Left lung (tissue), 4 donors: ENCODE measurements at regions not wholly inside any gene's neighbourhood (a gene's known extent, or its start where the extent isn't known, plus 50 kb on each side); places are given as distances from the start of the nearest gene placed in this dataset.
"Not testable (repeated sequence)": the region's sequence is repeated elsewhere in the genome, so short reads cannot be mapped to it uniquely, and the experiment has no call there.

Experiments used
- ATAC-seq: fragments of 200-7000 bp; cut with Tn5 transposase; one replicate; pipeline ENCODE4 v1.9.1; 2020; ENCODE audit warnings: moderate library complexity
- DNase-seq, 4 donors: peaks; one replicate each; pipeline ENCODE4 v3.0.0-alpha.2; 2013 to 2020
- H3K27ac ChIP-seq, 2 donors: fragments of 200-600 bp; sonication (generic) in 1 of 2; one replicate each; pipeline versions ENCODE4 v1.5.0 to v1.8.0; 2020 to 2021
- H3K27me3 ChIP-seq, 2 donors: fragments of 200-600 bp; sonication (generic) in 1 of 2; one replicate each; pipeline versions ENCODE4 v1.5.0 to v1.8.0; 2020 to 2021
- H3K36me3 ChIP-seq, 2 donors: fragments of 200-600 bp; sonication (generic) in 1 of 2; one replicate each; pipeline versions ENCODE4 v1.5.0 to v1.8.0; 2020 to 2021
- H3K4me1 ChIP-seq, 2 donors: fragments of 200-600 bp; one replicate each; pipeline ENCODE4 v1.8.0; 2021
- H3K4me3 ChIP-seq, 2 donors: fragments of 200-600 bp; sonication (generic) in 1 of 2; one replicate each; pipeline versions ENCODE4 v1.5.0 to v1.8.0; 2020 to 2021; ENCODE audit warnings: mild to moderate bottlenecking in 1 of 2
- H3K9me3 ChIP-seq, 2 donors: fragments of 200-600 bp; sonication (generic) in 1 of 2; one replicate each; pipeline versions ENCODE4 v1.5.0 to v1.8.0; 2020 to 2021
- CTCF ChIP-seq, 2 donors: fragments of 200-600 bp; sonication (generic) in 1 of 2; IDR thresholded peaks; one replicate each; pipeline versions ENCODE4 v1.5.0 to v1.8.0; 2021; ENCODE audit warnings: antibody characterized with exemption in 2 of 2
- intact Hi-C, 2 donors: fragments of 100-400 bp; cut with DNase I; formaldehyde crosslinking; loops; one replicate each; pipeline versions ENCODE4 v1.11.2 to v1.14.2; 2022
- donor health status: DM: no; HTN: yes; CAD: no.
- donor health status: DM: no; HTN: no; CAD: no.

GRCh38 chr3:176106380-176106779 lies 1090.9 kb downstream of the TBL1XR1 start:
- Histone ChIP-seq H3K27me3 (no peaks in the 10 kb centered on the region), H3K36me3 (no peaks in the 10 kb centered on the region), H3K9me3 (peaks cover 0 to 13% of the 10 kb centered on the region in 2 donors), H3K4me3 (no peak overlapping the region), H3K4me1 (no peaks in the 10 kb centered on the region), H3K27ac (no peak overlapping the region)
- intact Hi-C loops = no loop called here
- ATAC-seq (no peak), DNase-seq (no peak)
- no peak for TF ChIP-seq CTCF (IDR thresholded peaks at IDR 0.05)

GRCh38 chr3:176097027-176097426 lies 1100.3 kb downstream of the TBL1XR1 start:
- no peak for TF ChIP-seq CTCF (IDR thresholded peaks at IDR 0.05)
- H3K27me3 ChIP-seq = no peaks in the 10 kb centered on the region
- H3K36me3 ChIP-seq = no peaks in the 10 kb centered on the region
- no peak for DNase-seq
- H3K4me1 ChIP-seq = no peaks in the 10 kb centered on the region
- intact Hi-C loops = no loop called here
- H3K9me3 ChIP-seq = peaks cover 0 to 6% of the 10 kb centered on the region in 2 donors
- no peak overlapping the region for H3K4me3 ChIP-seq
- ATAC-seq = no peak
- H3K27ac ChIP-seq = no peak overlapping the region

- intact Hi-C loops, H3K27ac ChIP-seq, DNase-seq, H3K9me3 ChIP-seq, ATAC-seq, H3K27me3 ChIP-seq, H3K4me3 ChIP-seq, H3K36me3 ChIP-seq, H3K4me1 ChIP-seq: not testable (repeated sequence)
These were observed 1103.4 kb downstream of the TBL1XR1 start for GRCh38 chr3:176093892-176094291.

GRCh38 chr3:176090727-176091126 lies 1106.6 kb downstream of the TBL1XR1 start:
- DNase-seq (no peak), ATAC-seq (no peak)
- H3K36me3 ChIP-seq = no peaks in the 10 kb centered on the region
- intact Hi-C loops = no loop called here
- TF ChIP-seq CTCF (IDR thresholded peaks at IDR 0.05) = no peak
- no peak overlapping the region for H3K4me3 ChIP-seq
- H3K27ac ChIP-seq = no peak overlapping the region
- H3K27me3 ChIP-seq = no peaks in the 10 kb centered on the region
- H3K4me1 ChIP-seq = no peaks in the 10 kb centered on the region
- H3K9me3 ChIP-seq = peaks cover 0 to 14% of the 10 kb centered on the region in 2 donors

- no peaks in the 10 kb centered on the region for H3K27me3 ChIP-seq
- TF ChIP-seq CTCF (IDR thresholded peaks at IDR 0.05) = no peak
- no peaks in the 10 kb centered on the region for H3K4me1 ChIP-seq
- intact Hi-C loops = no loop called here
- H3K4me3 ChIP-seq = no peak overlapping the region
- DNase-seq = no peak
- no peak overlapping the region for H3K27ac ChIP-seq
- ATAC-seq = no peak
- peaks cover 0 to 12% of the 10 kb centered on the region in 2 donors for H3K9me3 ChIP-seq
- H3K36me3 ChIP-seq = no peaks in the 10 kb centered on the region
These were observed 1108.3 kb downstream of the TBL1XR1 start for GRCh38 chr3:176088962-176089383.

- intact Hi-C loops = no loop called here
- TF ChIP-seq CTCF (IDR thresholded peaks at IDR 0.05) = no peak
- Histone ChIP-seq H3K36me3 (no peaks in the 10 kb centered on the region), H3K4me1 (no peaks in the 10 kb centered on the region), H3K27me3 (no peaks in the 10 kb centered on the region), H3K27ac (no peak overlapping the region), H3K4me3 (no peak overlapping the region), H3K9me3 (peaks cover 0 to 10% of the 10 kb centered on the region in 2 donors)
- DNase-seq (no peak), ATAC-seq (no peak)
These were observed 1110.1 kb downstream of the TBL1XR1 start for GRCh38 chr3:176087066-176087697.
